ENCODE measurements at regions not wholly inside any gene's neighbourhood (a gene's known extent, or its start where the extent isn't known, plus 50 kb on each side); places are given as distances from the start of the nearest gene placed in this dataset.
A peak's percentile ranks its signal among the peaks of the same experiment; 100 is the strongest.

DNA sequence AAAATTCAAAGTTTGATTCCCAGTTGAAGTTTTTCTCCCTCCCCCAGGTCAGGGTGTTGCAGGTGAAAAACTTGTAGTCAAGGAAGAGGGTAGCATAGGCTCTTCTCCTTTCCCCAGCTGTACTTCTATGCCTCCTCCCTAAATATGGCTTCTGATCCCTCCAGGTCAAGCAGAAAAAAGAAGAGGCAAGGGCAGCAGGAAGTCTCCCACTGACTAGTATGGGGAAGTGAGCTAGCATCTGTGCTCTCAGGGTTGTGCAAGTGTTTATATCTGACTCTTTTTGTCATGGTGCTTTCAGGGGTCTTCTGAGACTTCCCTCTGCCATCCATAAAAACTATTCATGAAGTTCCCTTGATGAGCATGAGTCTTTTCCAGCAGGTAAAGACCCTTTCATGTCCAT lies 76.0 kb downstream of the ATPSCKMT start:
- ChIA-PET POLR2A (no interaction called here), CTCF (no interaction called here)
- no peaks in the 10 kb centered on the region for H3K4me1 ChIP-seq (ENCODE audit: control insufficient read depth in 2 of 2, insufficient read depth in 2 of 2, low read length in 2 of 2)
- no peak overlapping the region for H3K4me3 Mint-ChIP-seq
- ATAC-seq (no peak), DNase-seq (no peak)
- H3K9me3 ChIP-seq (ENCODE audit: control insufficient read depth in 2 of 3, low read length in 3 of 3): no peaks in the 10 kb centered on the region
- intact Hi-C loops (cut with micrococcal nuclease): no loop called here
- H3K27ac ChIP-seq (ENCODE audit: low read depth, low read length): no peak overlapping the region
- H3K27me3 ChIP-seq (ENCODE audit: control insufficient read depth in 2 of 2, insufficient read depth in 2 of 2, low read length in 2 of 2): no peaks in the 10 kb centered on the region
- H3K4me3 ChIP-seq (ENCODE audit: low read length): no peak overlapping the region
- peaks cover 0 to 6% (median 0%) of the 10 kb centered on the region in 11 donors for H3K9me3 Mint-ChIP-seq
- peaks cover 0 to 2% (median 0%) of the 10 kb centered on the region in 7 donors for H3K4me1 Mint-ChIP-seq
- no peaks in the 10 kb centered on the region for H3K36me3 ChIP-seq (ENCODE audit: control insufficient read depth in 2 of 3, insufficient read depth in 3 of 3, low read length in 3 of 3)
- no peaks in the 10 kb centered on the region for H3K27me3 Mint-ChIP-seq
- H3K27ac Mint-ChIP-seq: no peak overlapping the region
- H3K36me3 Mint-ChIP-seq: peaks cover 0 to 14% (median 10%) of the 10 kb centered on the region in 5 donors

DNA sequence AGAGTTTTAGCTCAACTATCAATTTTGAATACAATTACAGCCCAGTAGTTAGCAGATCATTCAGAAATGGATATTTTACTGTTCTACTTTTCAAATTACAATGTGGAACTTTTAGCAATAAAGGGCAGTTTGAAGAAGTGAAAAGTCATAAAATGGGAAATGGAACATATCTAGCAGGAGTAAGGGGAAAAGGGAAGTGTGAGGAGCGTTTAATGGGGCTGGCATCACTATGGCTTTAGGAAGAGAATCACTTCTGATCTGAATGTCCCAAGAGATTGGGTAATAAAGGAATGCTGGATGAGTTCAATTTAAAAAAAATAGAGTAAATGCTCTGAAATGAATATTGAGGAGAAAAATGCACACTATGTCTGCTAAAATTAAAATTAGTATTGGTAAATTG lies 77.4 kb downstream of the ATPSCKMT start:
- H3K4me3 ChIP-seq (ENCODE audit: low read length): no peak overlapping the region
- POLR2A ChIA-PET: no interaction called here
- CTCF ChIA-PET: no interaction called here
- H3K36me3 ChIP-seq (ENCODE audit: control insufficient read depth in 2 of 3, insufficient read depth in 3 of 3, low read length in 3 of 3): no peaks in the 10 kb centered on the region
- ATAC-seq: no peak
- DNase-seq: no peak
- Mint-ChIP-seq H3K27me3 (no peaks in the 10 kb centered on the region), H3K4me1 (peaks cover 0 to 2% (median 0%) of the 10 kb centered on the region in 7 donors), H3K4me3 (no peak overlapping the region), H3K36me3 (peaks cover 0 to 13% (median 9%) of the 10 kb centered on the region in 5 donors), H3K27ac (no peak overlapping the region), H3K9me3 (peaks cover 0 to 4% (median 0%) of the 10 kb centered on the region in 11 donors)
- H3K27ac ChIP-seq (ENCODE audit: low read depth, low read length): no peak overlapping the region
- intact Hi-C loops (cut with micrococcal nuclease): no loop called here
- no peaks in the 10 kb centered on the region for H3K9me3 ChIP-seq (ENCODE audit: control insufficient read depth in 2 of 3, low read length in 3 of 3)
- H3K27me3 ChIP-seq (ENCODE audit: control insufficient read depth in 2 of 2, insufficient read depth in 2 of 2, low read length in 2 of 2): no peaks in the 10 kb centered on the region
- H3K4me1 ChIP-seq (ENCODE audit: control insufficient read depth in 2 of 2, insufficient read depth in 2 of 2, low read length in 2 of 2): no peaks in the 10 kb centered on the region

DNA sequence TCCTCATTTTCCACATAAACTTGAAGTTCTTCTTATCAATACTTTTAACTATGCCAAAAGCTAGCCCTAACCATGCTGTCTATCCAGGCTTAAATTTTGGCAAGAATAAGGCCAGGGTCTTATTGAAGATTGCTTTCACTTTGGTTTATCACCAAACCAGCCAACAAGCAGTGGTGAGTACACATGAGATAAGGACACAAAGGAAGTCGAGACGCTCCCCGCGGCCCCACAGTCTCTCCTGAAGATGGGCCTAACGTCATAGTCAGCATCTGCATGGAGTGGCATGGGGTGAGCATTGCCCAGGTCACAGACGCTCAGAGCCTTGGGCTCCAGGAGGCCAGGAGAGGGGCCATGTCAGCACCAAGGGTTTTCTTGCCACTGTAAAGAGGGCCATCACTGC lies 80.3 kb downstream of the ATPSCKMT start:
- Mint-ChIP-seq H3K36me3 (peaks cover 0 to 13% (median 9%) of the 10 kb centered on the region in 5 donors), H3K4me3 (no peak overlapping the region), H3K9me3 (peaks cover 2 to 27% (median 9%) of the 10 kb centered on the region in 11 donors), H3K4me1 (peaks cover 0 to 2% (median 0%) of the 10 kb centered on the region in 7 donors), H3K27ac (no peak overlapping the region), H3K27me3 (no peaks in the 10 kb centered on the region)
- Histone ChIP-seq H3K4me3 (ENCODE audit: low read length) (no peak overlapping the region), H3K4me1 (ENCODE audit: control insufficient read depth in 2 of 2, insufficient read depth in 2 of 2, low read length in 2 of 2) (no peaks in the 10 kb centered on the region), H3K27ac (ENCODE audit: low read depth, low read length) (no peak overlapping the region), H3K9me3 (ENCODE audit: control insufficient read depth in 2 of 3, low read length in 3 of 3) (no peaks in the 10 kb centered on the region), H3K27me3 (ENCODE audit: control insufficient read depth in 2 of 2, insufficient read depth in 2 of 2, low read length in 2 of 2) (no peaks in the 10 kb centered on the region), H3K36me3 (ENCODE audit: control insufficient read depth in 2 of 3, insufficient read depth in 3 of 3, low read length in 3 of 3) (no peaks in the 10 kb centered on the region)
- ATAC-seq (no peak), DNase-seq (no peak)
- ChIA-PET CTCF (no interaction called here), POLR2A (no interaction called here)
- intact Hi-C loops (cut with micrococcal nuclease): no loop called here

GRCh38 chr5:10168254-10168653 lies 81.4 kb downstream of the ATPSCKMT start:
- no peaks in the 10 kb centered on the region for H3K36me3 ChIP-seq (ENCODE audit: control insufficient read depth in 2 of 3, insufficient read depth in 3 of 3, low read length in 3 of 3)
- POLR2A ChIA-PET: no interaction called here
- peaks cover 0 to 13% (median 9%) of the 10 kb centered on the region in 5 donors for H3K36me3 Mint-ChIP-seq
- intact Hi-C loops (cut with micrococcal nuclease): no loop called here
- H3K4me3 Mint-ChIP-seq: no peak overlapping the region
- H3K27me3 ChIP-seq (ENCODE audit: control insufficient read depth in 2 of 2, insufficient read depth in 2 of 2, low read length in 2 of 2): no peaks in the 10 kb centered on the region
- no peak overlapping the region for H3K4me3 ChIP-seq (ENCODE audit: low read length)
- H3K9me3 ChIP-seq (ENCODE audit: control insufficient read depth in 2 of 3, low read length in 3 of 3): no peaks in the 10 kb centered on the region
- no peak for DNase-seq
- CTCF ChIA-PET: interaction anchor here (0.6 kb wide), 1 partner anchor 23 kb away, joined by 3 read pairs; no protein-coding TSS in a partner anchor
- no peak overlapping the region for H3K27ac Mint-ChIP-seq
- H3K9me3 Mint-ChIP-seq: peaks cover 6 to 33% (median 12%) of the 10 kb centered on the region in 11 donors
- H3K4me1 Mint-ChIP-seq: peaks cover 0 to 2% (median 0%) of the 10 kb centered on the region in 7 donors
- H3K27me3 Mint-ChIP-seq: no peaks in the 10 kb centered on the region
- no peak for ATAC-seq
- no peak overlapping the region for H3K27ac ChIP-seq (ENCODE audit: low read depth, low read length)
- H3K4me1 ChIP-seq (ENCODE audit: control insufficient read depth in 2 of 2, insufficient read depth in 2 of 2, low read length in 2 of 2): no peaks in the 10 kb centered on the region

DNA sequence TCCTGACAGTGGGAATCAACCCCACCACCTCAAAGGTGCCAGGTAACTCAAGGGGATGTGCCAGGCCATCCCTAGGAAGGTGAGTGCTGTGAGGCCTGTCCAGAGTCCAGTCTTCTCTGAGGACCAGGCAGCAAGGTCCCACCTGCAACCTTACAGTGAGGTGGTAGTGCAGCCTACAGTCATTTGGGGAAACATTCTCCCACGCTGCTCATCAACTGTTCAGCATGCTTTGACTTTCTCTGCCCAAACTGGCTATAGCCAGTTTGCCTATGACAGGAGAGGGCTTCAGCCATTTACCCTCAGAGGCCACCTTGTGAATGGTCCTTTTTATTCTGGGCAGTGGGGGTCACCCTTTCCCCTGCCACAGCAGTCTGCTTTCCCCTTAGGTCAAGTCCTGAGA lies 81.9 kb downstream of the ATPSCKMT start:
- POLR2A ChIA-PET: no interaction called here
- H3K4me3 Mint-ChIP-seq: no peak overlapping the region
- CTCF ChIA-PET: no interaction called here

GRCh38 chr5:10166392-10166791 lies 83.3 kb downstream of the ATPSCKMT start:
- Histone ChIP-seq H3K27me3 (ENCODE audit: control insufficient read depth in 2 of 2, insufficient read depth in 2 of 2, low read length in 2 of 2) (no peaks in the 10 kb centered on the region), H3K4me1 (ENCODE audit: control insufficient read depth in 2 of 2, insufficient read depth in 2 of 2, low read length in 2 of 2) (no peaks in the 10 kb centered on the region), H3K27ac (ENCODE audit: low read depth, low read length) (no peak overlapping the region), H3K4me3 (ENCODE audit: low read length) (no peak overlapping the region), H3K36me3 (ENCODE audit: control insufficient read depth in 2 of 3, insufficient read depth in 3 of 3, low read length in 3 of 3) (no peaks in the 10 kb centered on the region), H3K9me3 (ENCODE audit: control insufficient read depth in 2 of 3, low read length in 3 of 3) (no peaks in the 10 kb centered on the region)
- Mint-ChIP-seq H3K27me3 (peaks cover 0 to 11% (median 0%) of the 10 kb centered on the region in 5 donors), H3K9me3 (peaks cover 6 to 36% (median 15%) of the 10 kb centered on the region in 11 donors), H3K27ac (no peak overlapping the region), H3K36me3 (peaks cover 0 to 13% (median 9%) of the 10 kb centered on the region in 5 donors), H3K4me1 (no peaks in the 10 kb centered on the region), H3K4me3 (no peak overlapping the region)
- ChIA-PET POLR2A (no interaction called here), CTCF (no interaction called here)
- no peak for ATAC-seq
- intact Hi-C loops (cut with micrococcal nuclease): no loop called here
- DNase-seq: no peak

More for the DNA sequence above, 81.9 kb downstream of the ATPSCKMT start:
- H3K27me3 ChIP-seq (ENCODE audit: control insufficient read depth in 2 of 2, insufficient read depth in 2 of 2, low read length in 2 of 2): no peaks in the 10 kb centered on the region
- Mint-ChIP-seq H3K36me3 (peaks cover 0 to 13% (median 9%) of the 10 kb centered on the region in 5 donors), H3K27ac (no peak overlapping the region), H3K9me3 (peaks cover 6 to 33% (median 12%) of the 10 kb centered on the region in 11 donors), H3K27me3 (no peaks in the 10 kb centered on the region), H3K4me1 (peaks cover 0 to 2% (median 0%) of the 10 kb centered on the region in 7 donors)
- H3K4me3 ChIP-seq (ENCODE audit: low read length): no peak overlapping the region
- no peak overlapping the region for H3K27ac ChIP-seq (ENCODE audit: low read depth, low read length)
- intact Hi-C loops (cut with micrococcal nuclease): no loop called here
- H3K36me3 ChIP-seq (ENCODE audit: control insufficient read depth in 2 of 3, insufficient read depth in 3 of 3, low read length in 3 of 3): no peaks in the 10 kb centered on the region
- ATAC-seq (no peak), DNase-seq (no peak)
- no peaks in the 10 kb centered on the region for H3K4me1 ChIP-seq (ENCODE audit: control insufficient read depth in 2 of 2, insufficient read depth in 2 of 2, low read length in 2 of 2)
- no peaks in the 10 kb centered on the region for H3K9me3 ChIP-seq (ENCODE audit: control insufficient read depth in 2 of 3, low read length in 3 of 3)

- Mint-ChIP-seq H3K36me3 (peaks cover 0 to 13% (median 0%) of the 10 kb centered on the region in 5 donors), H3K9me3 (peaks cover 6 to 36% (median 15%) of the 10 kb centered on the region in 11 donors), H3K4me3 (no peak overlapping the region), H3K27me3 (peaks cover 0 to 27% (median 7%) of the 10 kb centered on the region in 5 donors), H3K4me1 (no peaks in the 10 kb centered on the region), H3K27ac (peak overlapping the region in 1 of 9 donors; percentile 28)
- ATAC-seq (no peak), DNase-seq (no peak)
- Histone ChIP-seq H3K4me3 (ENCODE audit: low read length) (no peak overlapping the region), H3K36me3 (ENCODE audit: control insufficient read depth in 2 of 3, insufficient read depth in 3 of 3, low read length in 3 of 3) (no peaks in the 10 kb centered on the region), H3K9me3 (ENCODE audit: control insufficient read depth in 2 of 3, low read length in 3 of 3) (no peaks in the 10 kb centered on the region), H3K27ac (ENCODE audit: low read depth, low read length) (no peak overlapping the region), H3K4me1 (ENCODE audit: control insufficient read depth in 2 of 2, insufficient read depth in 2 of 2, low read length in 2 of 2) (no peaks in the 10 kb centered on the region), H3K27me3 (ENCODE audit: control insufficient read depth in 2 of 2, insufficient read depth in 2 of 2, low read length in 2 of 2) (no peaks in the 10 kb centered on the region)
- POLR2A ChIA-PET: no interaction called here
- CTCF ChIA-PET: no interaction called here
- intact Hi-C loops (cut with micrococcal nuclease): no loop called here
These were observed 87.2 kb downstream of the ATPSCKMT start for GRCh38 chr5:10162468-10162867.
